HL-60 (cell line): ENCODE measurements at regions not wholly inside any gene's neighbourhood (a gene's known extent, or its start where the extent isn't known, plus 50 kb on each side); places are given as distances from the start of the nearest gene placed in this dataset.

Experiments used
- DNase-seq, 2 experiments: peaks; one replicate each; pipeline ENCODE4 v3.0.0-alpha.2; 2010 to 2020; ENCODE audit warnings: low read depth in 1 of 2, low spot score in 1 of 2
- H3K27ac ChIP-seq: fragments of 250-450 bp; sonication (Bioruptor Pico); replicated peaks from 2 replicates; pipeline ENCODE4 v1.5.1; 2020; ENCODE audit warnings: mild to moderate bottlenecking, moderate library complexity
- H3K27me3 ChIP-seq: fragments of 250-450 bp; sonication (Bioruptor Pico); 2 replicates; pipeline ENCODE4 v1.5.1; 2021; ENCODE audit warnings: mild to moderate bottlenecking, moderate library complexity; ENCODE audit not compliant: insufficient read depth, poor library complexity, severe bottlenecking
- H3K4me3 ChIP-seq: replicated peaks from 2 replicates; pipeline ENCODE4 v1.5.1; 2011; ENCODE audit warnings: mild to moderate bottlenecking, control low read depth, low read length; ENCODE audit not compliant: insufficient read depth
- CTCF ChIP-seq: IDR thresholded peaks from one replicate; pipeline ENCODE4 v1.5.1; 2011; ENCODE audit warnings: low read length, control low read depth, inconsistent platforms; ENCODE audit not compliant: insufficient read depth
- GABPA ChIP-seq: IDR thresholded peaks from 2 replicates; pipeline ENCODE4 v1.6.1; 2012; ENCODE audit warnings: low read depth
- POLR2AphosphoS5 ChIP-seq: IDR thresholded peaks from 2 replicates; pipeline ENCODE4 v1.6.1; 2012; ENCODE audit warnings: low read depth
- SPI1 ChIP-seq: IDR thresholded peaks from 2 replicates; pipeline ENCODE4 v1.6.1; 2012; ENCODE audit warnings: low read depth, mild to moderate bottlenecking, borderline replicate concordance
- TF ChIP-seq, protein P1 (sequence below): IDR thresholded peaks from 2 replicates; pipeline ENCODE4 v1.6.1; 2012; ENCODE audit warnings: low read depth; ENCODE audit not compliant: insufficient replicate concordance

GRCh38 chr10:35887685-35888084 lies 245.6 kb upstream of the FZD8 start:
- H3K4me3 ChIP-seq, result no peak overlapping the region
- no peak overlapping the region for H3K27ac ChIP-seq
- TF ChIP-seq POLR2AphosphoS5 (no peak), CTCF (no peak), SPI1 (no peak), GABPA (no peak)
- TF ChIP-seq, protein P1, sequence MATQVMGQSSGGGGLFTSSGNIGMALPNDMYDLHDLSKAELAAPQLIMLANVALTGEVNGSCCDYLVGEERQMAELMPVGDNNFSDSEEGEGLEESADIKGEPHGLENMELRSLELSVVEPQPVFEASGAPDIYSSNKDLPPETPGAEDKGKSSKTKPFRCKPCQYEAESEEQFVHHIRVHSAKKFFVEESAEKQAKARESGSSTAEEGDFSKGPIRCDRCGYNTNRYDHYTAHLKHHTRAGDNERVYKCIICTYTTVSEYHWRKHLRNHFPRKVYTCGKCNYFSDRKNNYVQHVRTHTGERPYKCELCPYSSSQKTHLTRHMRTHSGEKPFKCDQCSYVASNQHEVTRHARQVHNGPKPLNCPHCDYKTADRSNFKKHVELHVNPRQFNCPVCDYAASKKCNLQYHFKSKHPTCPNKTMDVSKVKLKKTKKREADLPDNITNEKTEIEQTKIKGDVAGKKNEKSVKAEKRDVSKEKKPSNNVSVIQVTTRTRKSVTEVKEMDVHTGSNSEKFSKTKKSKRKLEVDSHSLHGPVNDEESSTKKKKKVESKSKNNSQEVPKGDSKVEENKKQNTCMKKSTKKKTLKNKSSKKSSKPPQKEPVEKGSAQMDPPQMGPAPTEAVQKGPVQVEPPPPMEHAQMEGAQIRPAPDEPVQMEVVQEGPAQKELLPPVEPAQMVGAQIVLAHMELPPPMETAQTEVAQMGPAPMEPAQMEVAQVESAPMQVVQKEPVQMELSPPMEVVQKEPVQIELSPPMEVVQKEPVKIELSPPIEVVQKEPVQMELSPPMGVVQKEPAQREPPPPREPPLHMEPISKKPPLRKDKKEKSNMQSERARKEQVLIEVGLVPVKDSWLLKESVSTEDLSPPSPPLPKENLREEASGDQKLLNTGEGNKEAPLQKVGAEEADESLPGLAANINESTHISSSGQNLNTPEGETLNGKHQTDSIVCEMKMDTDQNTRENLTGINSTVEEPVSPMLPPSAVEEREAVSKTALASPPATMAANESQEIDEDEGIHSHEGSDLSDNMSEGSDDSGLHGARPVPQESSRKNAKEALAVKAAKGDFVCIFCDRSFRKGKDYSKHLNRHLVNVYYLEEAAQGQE, result no peak
- no peak for DNase-seq
- no peaks in the 10 kb centered on the region for H3K27me3 ChIP-seq

- Histone ChIP-seq H3K27ac (no peak overlapping the region), H3K27me3 (no peaks in the 10 kb centered on the region), H3K4me3 (no peak overlapping the region)
- TF ChIP-seq, protein P1, result no peak
- TF ChIP-seq SPI1, result no peak
- no peak for TF ChIP-seq GABPA
- TF ChIP-seq POLR2AphosphoS5, result no peak
- no peak for TF ChIP-seq CTCF
- no peak for DNase-seq
These were observed 243.0 kb upstream of the FZD8 start for GRCh38 chr10:35885076-35885475.

GRCh38 chr10:35884657-35885071 lies 242.6 kb upstream of the FZD8 start:
- no peak for TF ChIP-seq CTCF
- no peak for TF ChIP-seq SPI1
- no peak for TF ChIP-seq POLR2AphosphoS5
- no peak for TF ChIP-seq GABPA
- TF ChIP-seq, protein P1, result no peak
- no peak for DNase-seq
- Histone ChIP-seq H3K27me3 (no peaks in the 10 kb centered on the region), H3K27ac (no peak overlapping the region), H3K4me3 (no peak overlapping the region)
